Sigmoid colon (tissue), 4 donors: ENCODE measurements at regions not wholly inside any gene's neighbourhood (a gene's known extent, or its start where the extent isn't known, plus 50 kb on each side); places are given as distances from the start of the nearest gene placed in this dataset.

ENCODE experiments used
- EP300 ChIP-seq, 4 donors: sonication (generic); formaldehyde crosslinking; IDR thresholded peaks; one replicate each; pipeline ENCODE4 v1.6.1; 2017; ENCODE audit warnings: antibody characterized with exemption in 4 of 4
- POLR2A ChIP-seq, 2 donors: fragments of 450-650 bp; IDR thresholded peaks; one replicate each; pipeline ENCODE4 v1.6.1; 2016; ENCODE audit warnings: antibody characterized with exemption in 2 of 2, mild to moderate bottlenecking in 2 of 2, moderate library complexity in 2 of 2
- TF ChIP-seq, protein P1 (sequence below), 4 experiments: fragments of 450-650 bp in 3 of 4; fragments of 200-600 bp in 1 of 4; IDR thresholded peaks; one replicate each; pipeline ENCODE4 v1.5.1; 2016 to 2019; ENCODE audit warnings: antibody characterized with exemption in 4 of 4, mild to moderate bottlenecking in 3 of 4, moderate library complexity in 2 of 4

DNA sequence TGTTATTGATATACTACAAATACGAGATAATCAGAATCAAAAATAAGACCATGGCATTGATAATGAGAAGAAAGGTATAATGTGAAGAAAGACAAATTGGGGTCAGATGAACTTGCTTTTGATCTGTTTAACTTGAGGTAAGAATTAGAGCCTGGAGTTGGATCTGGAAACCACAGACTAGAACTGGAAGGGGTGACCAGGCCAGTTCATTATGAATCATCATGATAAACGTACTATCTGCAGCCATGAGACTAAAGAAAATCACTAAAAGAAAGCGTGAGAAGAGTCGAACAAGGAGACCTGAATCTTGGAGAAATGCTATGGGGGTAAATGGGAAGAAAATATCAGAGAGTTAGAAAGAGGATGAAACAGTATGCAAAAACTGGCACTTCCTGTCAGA lies 967.5 kb downstream of the NR2F1-AS1 start:
- TF ChIP-seq, protein P1, sequence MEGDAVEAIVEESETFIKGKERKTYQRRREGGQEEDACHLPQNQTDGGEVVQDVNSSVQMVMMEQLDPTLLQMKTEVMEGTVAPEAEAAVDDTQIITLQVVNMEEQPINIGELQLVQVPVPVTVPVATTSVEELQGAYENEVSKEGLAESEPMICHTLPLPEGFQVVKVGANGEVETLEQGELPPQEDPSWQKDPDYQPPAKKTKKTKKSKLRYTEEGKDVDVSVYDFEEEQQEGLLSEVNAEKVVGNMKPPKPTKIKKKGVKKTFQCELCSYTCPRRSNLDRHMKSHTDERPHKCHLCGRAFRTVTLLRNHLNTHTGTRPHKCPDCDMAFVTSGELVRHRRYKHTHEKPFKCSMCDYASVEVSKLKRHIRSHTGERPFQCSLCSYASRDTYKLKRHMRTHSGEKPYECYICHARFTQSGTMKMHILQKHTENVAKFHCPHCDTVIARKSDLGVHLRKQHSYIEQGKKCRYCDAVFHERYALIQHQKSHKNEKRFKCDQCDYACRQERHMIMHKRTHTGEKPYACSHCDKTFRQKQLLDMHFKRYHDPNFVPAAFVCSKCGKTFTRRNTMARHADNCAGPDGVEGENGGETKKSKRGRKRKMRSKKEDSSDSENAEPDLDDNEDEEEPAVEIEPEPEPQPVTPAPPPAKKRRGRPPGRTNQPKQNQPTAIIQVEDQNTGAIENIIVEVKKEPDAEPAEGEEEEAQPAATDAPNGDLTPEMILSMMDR (IDR thresholded peaks at IDR 0.05) = no peak
- TF ChIP-seq POLR2A (IDR thresholded peaks at IDR 0.05) (no peak), EP300 (IDR thresholded peaks at IDR 0.05) (no peak)
